Dedifferentiated amniotic fluid mesenchymal stem cell (primary cell): ENCODE measurements at regions not wholly inside any gene's neighbourhood (a gene's known extent, or its start where the extent isn't known, plus 50 kb on each side); places are given as distances from the start of the nearest gene placed in this dataset.
"Not testable (repeated sequence)": the region's sequence is repeated elsewhere in the genome, so short reads cannot be mapped to it uniquely, and the experiment has no call there.

ENCODE experiments used
- DNase-seq: peaks from one replicate; pipeline ENCODE4 v3.0.0-alpha.2; 2016; ENCODE audit errors: extremely low spot score

GRCh38 chr4:179272282-179272681, 1830.0 kb upstream of the AGA start:
- DNase-seq = no peak

- DNase-seq = no peak
These were observed 1836.4 kb upstream of the AGA start for GRCh38 chr4:179278647-179279046.

- no peak for DNase-seq
These were observed 1843.5 kb upstream of the AGA start for GRCh38 chr4:179285696-179286095.

GRCh38 chr4:179291657-179292056, 1849.4 kb upstream of the AGA start:
- no peak for DNase-seq

- no peak for DNase-seq
These were observed 1850.2 kb upstream of the AGA start for GRCh38 chr4:179292468-179292867.

- no peak for DNase-seq
These were observed 1865.3 kb upstream of the AGA start for GRCh38 chr4:179307297-179308136.

GRCh38 chr4:179313823-179314222, 1871.6 kb upstream of the AGA start:
- no peak for DNase-seq

GRCh38 chr4:179325181-179325580, 1882.9 kb upstream of the AGA start:
- no peak for DNase-seq

GRCh38 chr4:179328627-179329026, 1886.4 kb upstream of the AGA start:
- no peak for DNase-seq

GRCh38 chr4:179331362-179331761, 1889.1 kb upstream of the AGA start:
- no peak for DNase-seq

GRCh38 chr4:179344861-179345260, 1902.6 kb upstream of the AGA start:
- no peak for DNase-seq

GRCh38 chr4:179352221-179352620, 1910.0 kb upstream of the AGA start:
- DNase-seq = no peak

- DNase-seq = no peak
These were observed 1911.5 kb upstream of the AGA start for GRCh38 chr4:179353786-179354185.

GRCh38 chr4:179361978-179362486, 1919.8 kb upstream of the AGA start:
- no peak for DNase-seq

GRCh38 chr4:179365932-179366331, 1923.7 kb upstream of the AGA start:
- not testable (repeated sequence) for DNase-seq

- no peak for DNase-seq
These were observed 1930.0 kb upstream of the AGA start for GRCh38 chr4:179372242-179372641.

- no peak for DNase-seq
These were observed 1930.5 kb upstream of the AGA start for GRCh38 chr4:179372746-179373145.

- not testable (repeated sequence) for DNase-seq
These were observed 1936.6 kb upstream of the AGA start for GRCh38 chr4:179378847-179379246.

- no peak for DNase-seq
These were observed 1950.5 kb upstream of the AGA start for GRCh38 chr4:179392787-179393186.

GRCh38 chr4:179398414-179398813, 1956.2 kb upstream of the AGA start:
- no peak for DNase-seq

- no peak for DNase-seq
These were observed 1957.0 kb upstream of the AGA start for GRCh38 chr4:179399054-179399782.

- no peak for DNase-seq
These were observed 1973.0 kb upstream of the AGA start for GRCh38 chr4:179415037-179415846.
